PFSK-1 (cell line): ENCODE measurements at regions not wholly inside any gene's neighbourhood (a gene's known extent, or its start where the extent isn't known, plus 50 kb on each side); places are given as distances from the start of the nearest gene placed in this dataset.

Experiments used
- FOXP2 ChIP-seq: optimal IDR thresholded peaks from 2 replicates; pipeline ENCODE3; 2011; ENCODE audit warnings: borderline replicate concordance, control low read depth, inconsistent platforms; ENCODE audit not compliant: insufficient read depth; ENCODE audit errors: extremely low read length, extremely low read depth
- POLR2AphosphoS5 ChIP-seq: IDR thresholded peaks from 2 replicates; pipeline ENCODE4 v1.6.1; 2012; ENCODE audit warnings: low read depth, mild to moderate bottlenecking, control low read depth, low read length, moderate library complexity
- REST ChIP-seq, 2 experiments: IDR thresholded peaks; 2 replicates each; pipeline versions ENCODE4 v1.6.1 to v1.8.0; 2011 to 2012; ENCODE audit warnings: low read depth in 2 of 2, low read length in 2 of 2, control low read depth in 1 of 2, inconsistent platforms in 1 of 2, mild to moderate bottlenecking in 1 of 2, moderate library complexity in 1 of 2; ENCODE audit not compliant: insufficient read depth in 1 of 2
- SIN3A ChIP-seq: IDR thresholded peaks from 2 replicates; pipeline ENCODE4 v1.6.1; 2012; ENCODE audit warnings: mild to moderate bottlenecking, low read length, moderate library complexity, borderline replicate concordance; ENCODE audit not compliant: insufficient read depth
- TAF1 ChIP-seq: IDR thresholded peaks from 2 replicates; pipeline ENCODE4 v1.6.1; 2012; ENCODE audit warnings: low read length, control low read depth, borderline replicate concordance; ENCODE audit not compliant: insufficient read depth

GRCh38 chr5:171635028-171635427 is 150.6 kb upstream of the SMIM23 start:
- TF ChIP-seq SIN3A (no peak), REST (IDR thresholded peaks at IDR 0.05; ENCODE audit: insufficient read depth in 1 of 2, low read depth in 2 of 2, low read length in 2 of 2) (no peak), POLR2AphosphoS5 (no peak), TAF1 (no peak), FOXP2 (no peak)
